Stimulated activated CD4-positive, alpha-beta T cell treated with anti-CD3 and anti-CD28 coated beads, Interleukin-1b, Interleukin-23, amount 100 ng/mL, for 4 hours (primary cell): ENCODE measurements at regions not wholly inside any gene's neighbourhood (a gene's known extent, or its start where the extent isn't known, plus 50 kb on each side); places are given as distances from the start of the nearest gene placed in this dataset.

Experiments
- DNase-seq, 2 donors: peaks; one replicate each; pipeline ENCODE4 v3.0.0-alpha.2; 2020; ENCODE audit warnings: low read depth in 2 of 2

DNA sequence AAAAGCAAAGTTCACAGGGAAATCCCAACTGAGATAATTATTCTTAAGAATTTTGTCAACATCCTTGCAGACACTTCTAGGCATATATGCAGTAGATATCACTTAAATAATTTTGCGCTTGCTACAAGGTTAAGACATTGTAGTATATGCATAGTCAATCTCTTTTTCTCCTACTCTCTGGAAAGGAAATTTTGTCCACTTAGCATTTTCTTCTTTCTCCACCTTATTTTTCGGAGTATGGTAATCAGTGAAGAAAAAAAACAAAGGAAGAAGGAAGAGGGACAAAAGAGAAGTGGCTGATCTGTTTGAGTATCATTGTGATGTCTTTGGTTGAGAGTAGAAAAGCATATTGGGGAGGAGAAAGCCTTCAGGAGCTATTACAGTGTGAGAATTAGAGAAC is 104.6 kb downstream of the LACC1 start:
- DNase-seq: no peak

DNA sequence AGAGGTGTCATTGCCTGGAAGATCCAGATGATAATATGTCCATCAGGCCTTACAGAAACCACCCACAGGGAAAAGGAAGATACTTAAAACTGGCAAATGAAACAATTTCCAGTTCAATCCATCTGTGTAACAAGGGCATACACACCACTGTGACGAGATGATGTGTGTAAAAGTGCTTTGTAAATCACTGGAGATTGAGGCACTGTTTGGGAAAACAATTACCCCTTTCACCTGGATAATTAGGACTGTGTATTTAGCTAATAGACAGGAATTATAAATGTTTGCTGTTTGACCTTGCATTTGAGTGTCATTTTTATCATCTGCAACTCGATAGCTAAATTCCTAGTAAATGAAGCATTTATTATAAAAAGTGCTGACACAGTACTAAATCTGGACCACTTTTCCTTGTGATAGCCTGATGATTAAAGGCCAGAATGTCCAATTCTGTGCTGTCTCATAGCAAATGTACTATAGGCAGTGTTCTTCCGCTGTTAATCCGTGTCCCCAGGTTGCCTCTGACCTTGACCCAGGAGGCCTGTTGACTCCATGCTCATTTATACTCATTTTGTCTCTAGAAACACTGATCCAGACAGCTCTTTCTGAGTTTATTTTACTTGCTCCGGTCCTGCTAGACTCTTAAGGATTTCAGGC is 105.8 kb downstream of the LACC1 start:
- no peak for DNase-seq

DNA sequence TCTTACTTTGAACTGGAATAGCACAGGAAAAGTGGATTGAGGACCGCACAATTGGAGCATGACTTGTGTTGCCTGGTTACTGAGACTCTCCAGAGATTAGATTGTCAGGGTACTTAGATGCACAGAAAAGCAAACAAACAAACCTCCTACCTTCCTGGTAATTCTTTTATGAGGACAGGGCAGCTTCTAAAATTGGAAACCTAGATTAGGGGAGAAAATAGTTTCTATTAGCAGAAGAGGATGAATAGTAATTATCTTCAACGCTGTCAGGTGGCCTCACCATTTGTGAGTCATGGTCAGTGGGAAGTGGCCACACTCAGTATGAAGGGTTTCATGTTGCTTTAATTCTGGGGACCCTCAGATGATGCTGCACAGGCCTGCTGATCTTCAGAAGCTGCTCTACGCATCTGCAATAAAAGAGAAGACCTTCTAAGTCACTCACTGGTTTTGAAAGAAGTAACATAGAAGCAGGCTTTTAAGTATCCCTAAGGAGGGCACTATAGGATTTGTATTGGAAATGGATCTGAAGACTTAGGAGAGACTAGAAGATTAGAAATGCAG is 106.8 kb downstream of the LACC1 start:
- DNase-seq: no peak

DNA sequence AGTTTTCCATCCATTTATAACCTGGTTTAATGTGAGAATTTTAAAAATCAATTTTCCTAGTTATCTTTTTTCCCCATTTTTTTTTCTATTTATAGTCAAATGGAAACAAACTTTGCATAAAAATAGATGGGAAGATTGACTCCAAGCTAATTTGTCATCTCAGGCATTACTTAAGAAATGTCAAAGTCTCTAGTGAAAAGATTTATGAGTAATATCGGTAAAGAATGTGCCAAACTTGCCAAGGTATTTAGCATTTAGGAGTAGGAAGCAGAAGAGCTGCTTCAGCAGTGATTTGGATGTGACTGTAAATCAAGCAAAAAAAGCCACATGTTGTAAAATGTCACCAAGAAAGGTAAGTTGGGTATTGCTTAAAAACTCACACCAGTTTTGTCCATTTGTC is 108.6 kb downstream of the LACC1 start:
- no peak for DNase-seq

DNA sequence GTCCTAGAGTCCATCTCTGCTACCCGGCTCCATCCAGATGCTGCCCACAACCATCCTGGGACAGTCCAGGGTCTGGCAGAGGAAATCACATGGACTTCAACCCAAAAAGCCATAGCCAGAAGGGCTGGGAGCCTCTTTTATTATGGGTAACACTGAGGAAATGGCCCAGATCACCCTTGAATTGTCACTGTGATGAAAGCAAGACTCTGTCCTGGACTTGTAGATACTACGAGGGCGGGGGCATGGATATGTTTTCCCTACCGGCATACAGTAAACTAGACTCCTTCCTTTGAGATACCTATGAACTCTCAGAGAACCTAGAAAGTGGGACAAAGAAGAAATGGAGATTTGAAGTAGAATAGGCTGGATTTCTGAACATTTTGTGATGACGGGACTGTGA is 110.3 kb downstream of the LACC1 start:
- DNase-seq: no peak

DNA sequence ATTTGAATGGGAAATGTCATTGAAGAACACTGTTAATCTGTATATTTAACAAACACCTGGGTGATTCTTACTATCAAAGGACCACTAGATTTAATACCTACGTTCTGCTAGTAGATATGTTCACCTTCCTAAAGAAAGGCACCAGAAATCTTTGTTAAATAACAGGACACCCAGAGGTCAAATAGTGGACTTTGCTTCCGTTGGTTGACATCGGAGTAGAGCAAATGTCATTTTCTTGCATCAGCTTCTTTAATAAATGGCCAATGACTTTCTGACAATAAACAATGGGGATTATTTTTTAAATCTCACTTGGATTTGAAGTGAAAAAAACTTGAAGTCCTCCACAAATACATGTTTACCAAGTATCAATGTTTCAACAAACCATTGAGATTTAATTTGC is 111.1 kb downstream of the LACC1 start:
- DNase-seq: no peak

DNA sequence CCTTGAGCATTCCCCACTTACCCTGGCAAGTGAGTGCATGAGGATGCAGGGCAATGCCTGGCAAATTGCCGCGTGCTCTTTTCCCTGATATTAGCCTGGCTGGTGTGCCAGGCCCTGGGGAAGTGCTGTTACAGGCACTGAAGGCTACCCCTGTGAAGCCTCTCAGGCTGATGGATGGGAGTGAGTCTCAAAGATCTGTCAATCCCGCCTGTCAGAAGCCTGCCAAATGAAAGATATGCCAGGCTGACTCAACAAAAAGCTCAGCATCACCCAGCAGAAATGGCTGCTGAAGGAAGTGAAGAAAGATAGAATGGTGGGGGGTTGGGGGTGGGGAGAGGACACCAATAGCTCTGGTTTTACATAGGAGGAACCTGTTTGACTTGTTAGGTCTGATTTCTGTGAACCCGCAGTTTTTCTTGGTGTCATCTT is 112.1 kb downstream of the LACC1 start:
- no peak for DNase-seq

DNA sequence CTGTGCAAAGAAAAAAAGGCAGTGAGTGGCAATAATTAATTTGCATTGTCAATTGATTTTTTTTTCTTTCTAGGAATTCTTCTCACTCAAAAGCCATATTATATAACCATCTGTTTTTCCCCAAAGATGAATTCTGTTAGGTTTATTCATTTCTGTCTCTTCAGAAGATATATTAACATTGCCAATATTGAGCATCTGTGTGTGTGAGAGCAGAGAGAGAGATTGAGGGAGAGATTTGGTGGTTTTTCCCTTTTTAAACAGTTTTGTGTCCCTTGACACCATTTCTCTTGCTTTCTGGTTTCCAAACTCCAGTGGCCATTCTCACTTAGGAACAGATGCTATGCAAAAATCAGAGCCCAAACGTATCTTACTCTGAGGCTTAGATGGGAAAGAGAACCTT is 112.5 kb downstream of the LACC1 start:
- DNase-seq: no peak

DNA sequence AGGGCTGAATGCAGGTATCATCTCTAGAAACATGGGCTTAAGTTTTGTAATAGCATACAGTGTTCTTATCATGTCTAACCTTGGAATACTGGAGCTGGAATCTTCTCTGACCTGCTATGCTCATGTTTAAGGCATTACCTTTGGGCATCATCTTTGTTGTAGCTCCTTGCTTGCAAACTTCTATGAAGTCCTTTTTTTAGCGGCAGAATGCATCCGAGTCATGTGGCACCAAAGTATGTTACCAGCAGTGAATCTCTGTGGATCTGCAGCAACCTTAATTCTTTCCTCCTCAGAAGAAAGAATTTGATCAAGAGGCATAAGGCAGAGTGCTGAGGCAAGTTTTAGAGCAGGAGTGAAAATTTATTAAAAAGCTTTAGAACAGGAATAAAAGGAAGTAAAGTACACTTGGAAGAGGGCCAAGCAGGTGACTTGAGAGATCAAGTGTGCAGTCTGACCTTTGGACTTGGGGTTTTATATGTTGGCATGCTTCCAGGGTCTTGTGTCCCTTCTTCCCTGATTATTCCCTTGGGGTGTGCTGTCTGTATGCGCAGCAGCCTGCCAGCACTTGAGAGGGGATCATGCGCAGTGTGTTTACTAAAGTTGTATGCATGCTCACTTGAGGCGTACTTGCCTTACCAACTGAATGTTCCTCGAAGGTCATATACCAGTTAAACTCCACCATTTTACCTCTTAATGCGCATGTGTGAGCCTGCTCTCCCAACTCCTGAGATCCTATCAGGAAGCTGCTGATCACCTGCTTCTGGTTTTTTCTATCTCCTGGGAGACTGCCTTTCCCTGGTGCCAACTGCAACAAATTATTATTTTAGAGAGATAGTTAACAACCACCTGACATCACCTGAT is 115.5 kb downstream of the LACC1 start:
- no peak for DNase-seq

DNA sequence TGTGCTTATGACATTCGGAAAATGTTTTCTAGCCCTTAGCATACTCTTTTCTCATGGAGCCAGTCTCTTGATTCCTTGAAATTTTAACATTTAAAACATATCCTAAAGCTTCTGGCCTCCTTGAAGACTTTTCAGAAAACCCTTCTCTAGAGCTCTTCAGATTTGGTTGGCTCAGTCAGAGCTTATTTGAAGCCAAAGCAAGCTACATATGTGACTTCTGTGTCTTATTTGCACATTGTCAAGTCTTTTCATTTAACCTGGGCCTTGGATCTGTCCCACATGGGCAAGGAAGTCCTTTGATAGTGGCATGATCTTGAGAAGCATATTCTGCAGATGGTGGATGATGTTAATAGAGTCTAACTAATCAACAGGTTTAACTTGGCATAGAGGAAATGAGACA is 116.5 kb downstream of the LACC1 start:
- DNase-seq: no peak

DNA sequence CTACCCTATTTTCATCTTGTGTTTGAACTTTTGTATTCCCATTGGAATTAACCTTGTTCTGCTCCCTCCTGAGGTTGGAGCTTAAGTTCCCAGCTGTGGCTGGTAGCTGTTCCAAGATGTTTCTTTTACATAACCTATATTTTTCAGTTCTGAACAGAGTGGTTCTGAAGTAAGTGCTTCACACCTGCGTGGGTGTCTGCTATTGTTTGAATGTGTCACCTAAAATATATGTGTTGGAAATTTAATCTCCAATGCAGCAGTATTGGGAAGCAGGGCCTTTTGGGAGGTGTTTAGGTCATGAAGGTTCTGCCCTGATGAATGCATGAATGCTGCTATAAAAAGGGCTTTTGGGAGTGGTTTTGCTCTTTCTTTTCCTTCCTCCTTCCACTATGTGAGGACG is 123.8 kb downstream of the LACC1 start:
- no peak for DNase-seq

DNA sequence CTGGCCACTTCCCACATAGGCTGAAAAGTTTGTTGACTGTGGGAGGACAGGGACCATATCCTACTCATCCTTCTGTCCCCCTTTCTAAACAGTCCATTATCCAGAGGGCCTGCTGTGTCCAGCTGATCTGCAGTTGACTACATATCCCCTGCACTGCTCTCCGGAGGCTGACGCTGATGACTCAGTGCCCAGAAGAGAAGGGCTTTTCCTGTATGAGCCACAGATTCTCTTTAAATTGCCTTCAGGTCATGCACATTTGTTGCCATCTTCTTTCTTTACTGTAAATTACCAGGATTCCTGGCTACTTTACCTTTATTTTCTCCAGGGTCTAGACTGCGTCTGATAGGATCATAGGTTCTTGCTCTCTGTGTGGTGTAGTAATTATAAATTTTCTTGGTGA is 125.2 kb downstream of the LACC1 start:
- DNase-seq: no peak

DNA sequence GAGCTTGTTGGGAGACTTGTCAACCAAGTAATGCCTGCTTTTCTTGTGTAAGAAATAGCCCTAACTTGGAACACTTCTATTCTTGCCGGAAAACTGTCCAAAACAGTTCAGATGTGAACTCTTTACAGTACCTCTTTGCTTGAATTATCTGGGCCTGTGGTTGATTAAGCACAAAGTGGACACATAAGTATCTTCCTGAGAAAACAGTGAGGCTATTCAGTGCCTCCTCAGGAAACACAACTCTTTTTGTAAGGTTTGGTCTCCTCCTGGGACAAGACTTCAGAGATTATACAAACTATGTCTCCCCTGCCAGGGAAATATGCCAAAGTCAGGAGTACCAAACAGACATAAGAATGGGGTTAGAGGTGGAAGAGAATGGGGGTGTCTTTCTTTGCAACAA is 127.7 kb downstream of the LACC1 start:
- no peak for DNase-seq

DNA sequence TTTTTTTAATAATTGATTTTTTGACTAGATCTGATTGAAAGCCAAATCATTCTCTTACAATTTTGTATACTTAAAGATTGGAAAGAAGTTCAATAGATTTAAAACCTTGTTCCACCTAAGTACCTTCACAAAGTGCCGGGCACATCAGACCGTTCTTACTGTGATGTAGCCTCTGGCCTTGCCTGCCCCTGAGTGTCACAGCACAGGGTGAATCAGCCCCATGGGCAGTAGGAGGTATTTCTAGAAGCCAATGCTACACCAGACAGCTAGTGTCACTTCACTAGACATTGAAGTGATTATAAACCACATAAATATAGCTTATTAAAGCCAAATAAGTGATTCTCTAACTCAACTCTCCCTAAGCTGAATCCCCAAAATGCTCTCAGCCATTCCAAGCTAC is 131.3 kb downstream of the LACC1 start:
- no peak for DNase-seq

DNA sequence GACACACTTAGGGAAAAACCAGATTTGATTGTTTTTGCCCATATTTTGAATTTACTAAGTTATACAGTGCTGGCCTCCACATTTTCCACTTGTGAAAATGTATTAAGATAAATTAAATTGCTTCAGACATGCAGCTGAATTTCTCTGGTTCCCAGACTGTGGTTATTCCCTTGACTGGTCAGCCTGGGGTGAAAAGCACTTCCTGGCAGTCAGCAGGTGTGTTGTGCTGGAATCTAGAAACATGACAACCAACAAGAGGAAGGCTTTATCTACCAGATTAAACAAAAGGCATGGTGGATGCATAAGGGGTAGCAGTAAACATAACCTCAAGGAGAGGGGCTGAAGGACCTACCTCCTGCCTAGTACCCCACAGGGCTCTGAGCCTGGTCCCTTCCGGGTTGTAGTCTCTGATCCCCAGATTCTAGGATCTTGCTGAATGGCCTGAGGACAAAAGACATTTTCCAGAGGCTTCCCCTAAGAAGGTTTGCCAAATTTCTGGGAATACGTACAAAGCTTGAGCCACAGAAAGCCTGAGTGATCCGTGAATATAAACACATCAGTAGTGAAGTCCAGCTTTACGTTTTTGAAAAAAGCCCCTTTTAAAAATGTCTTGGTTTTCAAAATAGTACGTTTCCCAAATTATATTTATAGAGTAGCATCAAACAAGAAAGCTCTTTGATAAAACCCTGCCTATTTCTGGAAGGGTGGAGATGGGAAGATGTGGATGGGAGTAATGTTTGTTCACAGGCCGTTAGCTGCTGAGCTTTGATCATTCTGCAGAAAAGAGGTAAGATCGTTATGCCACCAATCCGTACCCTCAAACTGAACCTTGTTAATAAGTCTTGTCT is 133.4 kb downstream of the LACC1 start:
- DNase-seq: no peak

DNA sequence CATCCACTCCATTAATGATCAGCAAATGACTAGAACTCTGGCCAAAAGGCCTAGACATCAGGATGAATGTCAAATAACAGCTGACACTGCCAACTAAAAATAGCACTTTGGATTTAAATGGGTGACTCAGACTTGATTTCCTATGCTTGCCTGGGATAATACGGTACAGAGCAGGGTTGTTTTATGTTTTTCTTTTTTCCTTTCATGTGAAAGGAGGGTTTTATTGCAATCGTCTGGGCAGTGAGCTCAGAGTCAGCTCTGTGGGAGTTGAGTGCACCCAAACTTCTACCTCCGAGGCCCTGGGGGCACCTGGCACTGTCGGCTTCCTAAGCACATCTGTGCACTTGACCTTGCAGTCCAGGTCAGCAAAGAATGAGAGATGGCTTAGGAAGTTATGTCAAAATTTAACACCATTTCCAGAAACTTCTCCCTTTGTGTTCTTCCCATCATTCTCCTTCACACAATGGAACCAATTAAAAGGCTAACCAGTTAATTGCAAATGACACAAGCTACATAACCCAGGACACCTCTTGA is 134.1 kb downstream of the LACC1 start:
- no peak for DNase-seq

DNA sequence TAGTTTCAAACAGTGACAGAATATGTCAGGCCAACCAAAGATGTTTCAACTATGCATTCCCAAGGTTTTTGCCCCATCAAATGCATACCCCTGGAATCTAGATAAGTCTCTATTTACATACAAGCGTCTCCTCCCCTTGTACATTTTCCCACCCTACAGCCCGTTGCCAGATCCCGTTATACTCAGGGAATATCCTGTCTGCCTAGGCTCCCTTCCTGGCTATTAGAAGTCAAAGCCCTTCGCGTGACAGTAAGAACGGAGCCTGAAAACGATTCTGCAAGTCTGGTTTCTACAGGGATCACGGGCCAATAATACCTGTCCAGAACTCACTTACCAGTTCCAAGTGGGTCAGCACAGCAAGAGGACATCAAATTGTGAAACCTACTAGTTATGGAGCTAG is 134.8 kb downstream of the LACC1 start:
- DNase-seq: no peak

DNA sequence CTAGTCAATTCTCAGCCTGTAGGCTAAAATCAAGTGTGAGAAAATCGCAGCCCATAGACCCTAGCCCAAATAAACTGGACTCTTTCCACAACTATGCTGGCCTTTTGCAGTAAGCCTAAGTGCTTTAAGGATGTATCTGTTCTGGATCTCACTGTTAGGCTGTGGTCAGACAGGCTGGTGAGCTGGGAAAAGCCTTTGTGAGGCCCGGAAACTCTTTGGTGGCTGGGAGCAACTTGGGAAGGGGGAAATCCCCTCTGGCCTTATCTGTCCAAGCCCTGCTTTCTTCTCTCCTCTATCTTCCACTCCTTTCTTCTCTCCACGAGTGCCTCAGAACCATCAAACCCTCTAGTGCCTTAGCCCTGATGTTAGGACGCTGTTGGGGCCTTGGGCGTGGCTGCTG is 135.4 kb downstream of the LACC1 start:
- no peak for DNase-seq

DNA sequence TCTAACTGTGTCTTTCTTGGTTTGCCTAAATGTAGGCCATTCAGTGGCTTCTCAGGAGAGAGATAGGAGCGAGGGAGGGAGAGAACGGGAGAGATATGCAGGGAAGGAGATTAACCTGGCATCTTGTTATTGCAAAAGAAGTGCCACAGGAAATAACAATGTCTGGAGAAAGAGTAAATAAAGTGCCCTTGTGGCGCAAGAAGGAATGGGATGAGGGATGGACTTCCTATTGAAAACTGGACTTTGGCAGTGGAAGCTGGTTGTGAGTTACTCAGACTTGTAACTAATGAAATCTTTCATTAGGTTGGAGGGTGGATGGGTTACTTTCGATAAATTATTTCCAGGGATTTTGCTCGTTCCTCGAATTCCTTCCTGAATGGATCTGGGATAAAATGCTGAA is 136.1 kb downstream of the LACC1 start:
- no peak for DNase-seq

DNA sequence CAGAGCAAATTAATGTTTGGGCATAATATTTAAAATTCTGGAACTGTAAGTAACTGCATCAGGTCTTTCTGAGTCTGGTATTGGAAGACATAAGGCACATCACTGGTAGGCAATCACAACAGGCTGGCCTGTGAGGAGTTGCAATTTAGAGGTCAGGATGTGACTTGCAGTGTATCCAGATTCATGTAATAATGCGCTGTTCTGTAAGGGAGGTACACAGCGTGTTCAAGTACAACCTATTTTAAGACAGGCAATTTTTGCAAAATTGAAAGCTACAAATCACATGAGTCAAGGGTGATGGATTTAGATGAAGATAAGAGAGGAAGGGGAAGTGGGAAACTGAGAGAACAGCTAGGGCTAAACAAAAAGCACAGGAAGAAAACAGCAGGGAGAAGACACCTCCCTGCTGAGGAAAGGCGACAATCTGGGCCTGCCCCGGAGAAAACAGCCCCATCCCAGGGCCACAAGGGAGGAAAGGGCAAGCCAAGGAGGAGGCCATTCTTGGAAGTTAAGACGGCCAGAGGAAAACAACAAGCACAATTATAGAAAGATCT is 138.1 kb downstream of the LACC1 start:
- no peak for DNase-seq

DNA sequence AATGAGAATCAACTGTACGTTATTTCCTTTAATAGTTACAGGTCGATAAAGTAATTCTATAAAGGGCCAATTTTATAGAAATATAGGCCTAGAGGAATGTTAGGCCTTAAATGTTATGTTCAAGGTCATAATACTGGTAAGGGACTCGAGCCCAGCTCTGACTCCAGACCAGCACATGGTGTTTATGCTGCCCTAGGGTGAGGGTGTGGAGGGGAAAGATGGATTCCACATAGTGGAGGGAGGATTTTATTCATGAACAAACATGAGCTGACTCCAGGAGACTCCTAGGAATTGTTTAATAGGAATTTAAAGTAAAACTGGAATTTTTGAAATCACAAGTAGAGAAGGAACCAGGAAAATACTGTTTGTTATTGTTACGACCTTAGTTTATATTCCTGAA is 139.9 kb downstream of the LACC1 start:
- DNase-seq: no peak

DNA sequence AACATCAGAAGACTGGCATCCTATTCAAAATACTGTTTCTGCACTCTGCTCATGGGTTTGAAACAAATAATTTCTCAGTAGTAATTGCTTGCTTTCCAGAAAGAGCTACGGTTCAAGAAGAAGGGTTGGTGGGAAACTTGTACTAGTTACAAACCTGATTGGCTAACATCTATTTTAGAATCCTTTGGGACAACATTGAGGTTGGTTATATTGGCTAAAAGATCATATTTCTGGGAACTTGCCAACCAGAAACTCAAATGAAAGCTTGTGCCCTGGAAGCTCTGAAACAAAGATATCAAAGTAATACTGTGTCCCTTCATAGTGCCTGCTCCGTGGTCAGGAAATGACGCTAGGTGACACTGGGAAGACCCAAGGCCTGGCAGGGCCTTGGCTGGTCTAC is 141.7 kb downstream of the LACC1 start:
- DNase-seq: no peak
